Endodermal cell (in vitro differentiated cells): ENCODE measurements at regions not wholly inside any gene's neighbourhood (a gene's known extent, or its start where the extent isn't known, plus 50 kb on each side); places are given as distances from the start of the nearest gene placed in this dataset.

Experiments used
- DNase-seq: peaks from one replicate; pipeline ENCODE4 v3.0.0-alpha.2; 2017
- H3K27ac ChIP-seq: 2 replicates; pipeline ENCODE4 v1.5.1; 2013; ENCODE audit warnings: mild to moderate bottlenecking, low read depth, low read length, moderate library complexity
- H3K27me3 ChIP-seq: 2 replicates; pipeline ENCODE4 v1.6.1; 2013; ENCODE audit warnings: mild to moderate bottlenecking, low read length, moderate library complexity; ENCODE audit not compliant: insufficient read depth, control insufficient read depth, poor library complexity, severe bottlenecking
- H3K36me3 ChIP-seq: 2 replicates; pipeline ENCODE4 v1.7.0; 2013; ENCODE audit warnings: mild to moderate bottlenecking, low read length, moderate library complexity; ENCODE audit not compliant: control insufficient read depth, insufficient read depth
- H3K4me1 ChIP-seq: one replicate; pipeline ENCODE4 v1.7.0; 2013; ENCODE audit warnings: low read length; ENCODE audit not compliant: control insufficient read depth, insufficient read depth
- H3K4me3 ChIP-seq: 2 replicates; pipeline ENCODE4 v1.5.1; 2013; ENCODE audit warnings: mild to moderate bottlenecking, low read length, moderate library complexity
- H3K9ac ChIP-seq: 2 replicates; pipeline ENCODE4 v1.6.1; 2013; ENCODE audit warnings: mild to moderate bottlenecking, low read length, moderate library complexity; ENCODE audit not compliant: poor library complexity, severe bottlenecking; ENCODE audit errors: extremely low read depth
- H3K9me3 ChIP-seq: 2 replicates; pipeline ENCODE4 v1.6.1; 2013; ENCODE audit warnings: mild to moderate bottlenecking, low read length, moderate library complexity; ENCODE audit not compliant: control insufficient read depth
- H3K27ac Mint-ChIP-seq: 2 replicates; pipeline ENCODE4 v1.8.0; 2020; ENCODE audit warnings: mixed read lengths
- H3K27me3 Mint-ChIP-seq: 2 replicates; pipeline ENCODE4 v1.8.0; 2021; ENCODE audit warnings: mild to moderate bottlenecking, mixed read lengths; ENCODE audit not compliant: insufficient read depth
- H3K36me3 Mint-ChIP-seq: 2 replicates; pipeline ENCODE4 v1.8.0; 2020; ENCODE audit warnings: low read depth, mixed read lengths
- H3K4me1 Mint-ChIP-seq: 2 replicates; pipeline ENCODE4 v1.8.0; 2020; ENCODE audit warnings: mixed read lengths
- H3K4me3 Mint-ChIP-seq: 2 replicates; pipeline ENCODE4 v1.8.0; 2020; ENCODE audit warnings: mild to moderate bottlenecking, moderate library complexity, mixed read lengths
- H3K9me3 Mint-ChIP-seq: 2 replicates; pipeline ENCODE4 v1.8.0; 2020; ENCODE audit warnings: mild to moderate bottlenecking, mixed read lengths
- WGBS, 2 experiments: methylation state at CpG; one replicate each; pipeline versions ENCODE4 v1.1.5 to v1.1.7; 2013; ENCODE audit warnings: missing lambda C conversion rate in 2 of 2, mixed read lengths in 1 of 2; ENCODE audit not compliant: insufficient coverage in 1 of 2, insufficient read length in 1 of 2; 5-methylcytosine and 5-hydroxymethylcytosine counted together
- TF ChIP-seq, protein P1 (sequence below): fragments of 200-600 bp; sonication (generic); conservative IDR thresholded peaks from 2 replicates; pipeline ENCODE4 v1.5.0; 2021; ENCODE audit warnings: antibody characterized with exemption, mild to moderate bottlenecking

- no peaks in the 10 kb centered on the region for H3K4me1 ChIP-seq
- H3K27ac Mint-ChIP-seq, result no peak overlapping the region
- no peaks in the 10 kb centered on the region for H3K36me3 ChIP-seq
- no peaks in the 10 kb centered on the region for H3K27me3 ChIP-seq
- TF ChIP-seq, protein P1, sequence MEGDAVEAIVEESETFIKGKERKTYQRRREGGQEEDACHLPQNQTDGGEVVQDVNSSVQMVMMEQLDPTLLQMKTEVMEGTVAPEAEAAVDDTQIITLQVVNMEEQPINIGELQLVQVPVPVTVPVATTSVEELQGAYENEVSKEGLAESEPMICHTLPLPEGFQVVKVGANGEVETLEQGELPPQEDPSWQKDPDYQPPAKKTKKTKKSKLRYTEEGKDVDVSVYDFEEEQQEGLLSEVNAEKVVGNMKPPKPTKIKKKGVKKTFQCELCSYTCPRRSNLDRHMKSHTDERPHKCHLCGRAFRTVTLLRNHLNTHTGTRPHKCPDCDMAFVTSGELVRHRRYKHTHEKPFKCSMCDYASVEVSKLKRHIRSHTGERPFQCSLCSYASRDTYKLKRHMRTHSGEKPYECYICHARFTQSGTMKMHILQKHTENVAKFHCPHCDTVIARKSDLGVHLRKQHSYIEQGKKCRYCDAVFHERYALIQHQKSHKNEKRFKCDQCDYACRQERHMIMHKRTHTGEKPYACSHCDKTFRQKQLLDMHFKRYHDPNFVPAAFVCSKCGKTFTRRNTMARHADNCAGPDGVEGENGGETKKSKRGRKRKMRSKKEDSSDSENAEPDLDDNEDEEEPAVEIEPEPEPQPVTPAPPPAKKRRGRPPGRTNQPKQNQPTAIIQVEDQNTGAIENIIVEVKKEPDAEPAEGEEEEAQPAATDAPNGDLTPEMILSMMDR, result no peak
- no peaks in the 10 kb centered on the region for H3K9me3 ChIP-seq
- 84 to 91% methylated on average over 1 of the region's 1 CpG for WGBS, 2 experiments
- H3K9ac ChIP-seq, result no peak overlapping the region
- H3K4me1 Mint-ChIP-seq, result no peaks in the 10 kb centered on the region
- H3K4me3 ChIP-seq, result no peak overlapping the region
- no peak overlapping the region for H3K4me3 Mint-ChIP-seq
- H3K9me3 Mint-ChIP-seq, result peaks cover 47% of the 10 kb centered on the region
- no peaks in the 10 kb centered on the region for H3K36me3 Mint-ChIP-seq
- H3K27me3 Mint-ChIP-seq, result no peaks in the 10 kb centered on the region
- H3K27ac ChIP-seq, result no peak overlapping the region
- no peak for DNase-seq
These were observed 458.3 kb downstream of the MRPL39 start for GRCh38 chr21:25149022-25149421.

DNA sequence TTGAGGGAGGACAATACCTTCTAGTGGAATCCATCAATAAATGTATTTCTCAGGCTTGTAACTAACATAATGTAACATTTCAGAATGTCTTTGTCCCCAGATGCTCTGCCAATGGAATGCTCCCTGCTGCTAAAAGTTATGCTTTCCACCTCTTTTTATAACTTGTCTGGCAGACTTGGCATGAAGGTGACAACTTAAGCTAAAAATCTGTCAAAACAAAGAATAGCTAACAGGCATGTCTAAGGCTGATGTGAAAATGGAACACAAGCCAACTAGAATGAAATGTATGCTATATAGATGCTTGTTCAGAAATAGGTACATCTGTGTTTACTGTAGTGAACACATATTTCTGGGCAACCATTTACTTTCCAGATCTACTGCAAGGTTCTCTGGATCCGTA is 467.9 kb downstream of the MRPL39 start:
- Mint-ChIP-seq H3K27me3 (no peaks in the 10 kb centered on the region), H3K9me3 (peaks cover 44% of the 10 kb centered on the region)

DNA sequence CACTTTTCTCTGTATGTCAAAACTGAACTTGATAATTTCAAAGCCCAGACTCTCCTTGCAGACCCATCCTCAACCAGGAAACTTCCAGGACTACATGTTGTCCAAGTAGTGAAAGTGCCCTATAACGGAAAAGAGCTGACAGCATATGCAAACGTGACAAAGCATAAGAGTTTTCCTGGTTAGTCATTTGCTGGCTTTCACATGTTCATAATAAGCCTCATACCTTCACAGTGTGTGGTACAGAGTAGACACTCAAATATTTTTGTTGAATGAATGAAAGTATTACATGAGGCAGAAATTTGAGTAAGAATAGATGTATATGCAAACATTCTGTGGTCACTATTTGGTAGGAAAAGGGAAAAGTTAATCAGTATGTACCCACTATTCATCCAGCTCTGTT is 473.3 kb downstream of the MRPL39 start:
- no peaks in the 10 kb centered on the region for H3K27me3 Mint-ChIP-seq
- H3K27ac Mint-ChIP-seq, result no peak overlapping the region
- no peaks in the 10 kb centered on the region for H3K4me1 Mint-ChIP-seq
- Histone ChIP-seq H3K9me3 (no peaks in the 10 kb centered on the region), H3K4me3 (no peak overlapping the region), H3K27me3 (no peaks in the 10 kb centered on the region), H3K4me1 (no peaks in the 10 kb centered on the region), H3K36me3 (no peaks in the 10 kb centered on the region), H3K9ac (no peak overlapping the region), H3K27ac (no peak overlapping the region)
- H3K9me3 Mint-ChIP-seq, result peaks cover 50% of the 10 kb centered on the region
- no peaks in the 10 kb centered on the region for H3K36me3 Mint-ChIP-seq
- no peak overlapping the region for H3K4me3 Mint-ChIP-seq
- 83 to 100% methylated on average over 2 of the region's 2 CpGs for WGBS, 2 experiments
- TF ChIP-seq, protein P1, result no peak
- DNase-seq, result no peak

More for the DNA sequence above, 467.9 kb downstream of the MRPL39 start:
- TF ChIP-seq, protein P1, result no peak
- no peaks in the 10 kb centered on the region for H3K4me1 Mint-ChIP-seq
- H3K36me3 Mint-ChIP-seq, result no peaks in the 10 kb centered on the region
- WGBS, 2 experiments, result 88% methylated on average over 1 of the region's 1 CpG; no CpG with 5 or more reads in 1 of the 2 experiments
- Histone ChIP-seq H3K27ac (no peak overlapping the region), H3K27me3 (no peaks in the 10 kb centered on the region), H3K4me1 (no peaks in the 10 kb centered on the region), H3K9me3 (no peaks in the 10 kb centered on the region), H3K36me3 (no peaks in the 10 kb centered on the region), H3K4me3 (no peak overlapping the region), H3K9ac (no peak overlapping the region)
- H3K27ac Mint-ChIP-seq, result no peak overlapping the region
- no peak overlapping the region for H3K4me3 Mint-ChIP-seq
- no peak for DNase-seq
